AG09319 (cell line): ENCODE measurements at regions not wholly inside any gene's neighbourhood (a gene's known extent, or its start where the extent isn't known, plus 50 kb on each side); places are given as distances from the start of the nearest gene placed in this dataset.

Source experiments
- DNase-seq: peaks from one replicate; pipeline ENCODE4 v3.0.0-alpha.2; 2010; ENCODE audit warnings: low read depth; ENCODE audit errors: extremely low read depth
- TF ChIP-seq, protein P1 (sequence below): IDR thresholded peaks from 2 replicates; pipeline ENCODE4 v1.5.1; 2011; ENCODE audit warnings: low read depth, mild to moderate bottlenecking, inconsistent platforms, low read length, moderate library complexity

DNA sequence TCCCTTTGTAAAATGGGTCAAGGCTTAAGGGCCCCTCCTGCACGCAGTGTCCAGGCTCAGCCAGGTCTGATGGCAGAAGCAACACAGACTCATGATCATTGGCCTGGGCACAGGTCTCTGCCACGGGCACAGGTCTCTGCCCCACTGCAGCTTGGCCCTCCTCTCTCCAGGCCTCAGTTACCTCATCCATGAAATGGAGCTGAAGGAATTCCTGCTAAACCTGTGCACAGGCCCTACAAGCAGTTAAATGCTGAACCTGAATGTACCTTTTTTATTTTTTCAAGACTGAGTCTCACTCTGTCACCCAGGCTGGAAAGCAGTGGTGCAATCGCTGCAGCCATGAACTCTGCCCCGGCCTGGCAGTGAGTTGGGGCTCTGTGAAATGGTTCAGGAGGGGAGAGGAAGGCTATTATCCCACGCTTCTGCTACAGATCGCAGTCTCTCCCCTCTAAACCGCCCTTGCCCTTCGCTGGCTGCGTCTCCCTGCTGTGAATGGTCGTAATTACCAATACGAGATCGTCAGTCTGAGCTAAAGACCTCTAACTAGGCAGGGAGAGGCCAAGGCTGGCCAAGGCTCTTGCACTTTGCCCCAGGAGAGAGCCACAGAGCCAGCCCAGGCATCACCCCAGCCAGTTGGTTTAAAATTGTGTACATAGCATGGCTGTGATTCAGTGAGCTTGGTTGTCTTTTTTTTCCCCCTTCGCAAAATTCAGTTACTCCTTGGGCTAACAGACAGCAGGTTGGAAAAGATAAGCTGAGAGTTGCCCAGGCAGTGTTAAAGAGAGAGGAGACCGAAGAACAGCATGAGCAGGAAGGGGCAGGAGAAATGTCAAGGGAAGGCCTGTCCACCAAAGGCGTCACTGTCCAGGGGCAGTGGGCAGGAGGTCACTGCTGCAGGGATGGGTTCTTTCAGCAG lies 93.0 kb upstream of the KCTD7 start:
- TF ChIP-seq, protein P1, sequence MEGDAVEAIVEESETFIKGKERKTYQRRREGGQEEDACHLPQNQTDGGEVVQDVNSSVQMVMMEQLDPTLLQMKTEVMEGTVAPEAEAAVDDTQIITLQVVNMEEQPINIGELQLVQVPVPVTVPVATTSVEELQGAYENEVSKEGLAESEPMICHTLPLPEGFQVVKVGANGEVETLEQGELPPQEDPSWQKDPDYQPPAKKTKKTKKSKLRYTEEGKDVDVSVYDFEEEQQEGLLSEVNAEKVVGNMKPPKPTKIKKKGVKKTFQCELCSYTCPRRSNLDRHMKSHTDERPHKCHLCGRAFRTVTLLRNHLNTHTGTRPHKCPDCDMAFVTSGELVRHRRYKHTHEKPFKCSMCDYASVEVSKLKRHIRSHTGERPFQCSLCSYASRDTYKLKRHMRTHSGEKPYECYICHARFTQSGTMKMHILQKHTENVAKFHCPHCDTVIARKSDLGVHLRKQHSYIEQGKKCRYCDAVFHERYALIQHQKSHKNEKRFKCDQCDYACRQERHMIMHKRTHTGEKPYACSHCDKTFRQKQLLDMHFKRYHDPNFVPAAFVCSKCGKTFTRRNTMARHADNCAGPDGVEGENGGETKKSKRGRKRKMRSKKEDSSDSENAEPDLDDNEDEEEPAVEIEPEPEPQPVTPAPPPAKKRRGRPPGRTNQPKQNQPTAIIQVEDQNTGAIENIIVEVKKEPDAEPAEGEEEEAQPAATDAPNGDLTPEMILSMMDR: no peak
- no peak for DNase-seq

DNA sequence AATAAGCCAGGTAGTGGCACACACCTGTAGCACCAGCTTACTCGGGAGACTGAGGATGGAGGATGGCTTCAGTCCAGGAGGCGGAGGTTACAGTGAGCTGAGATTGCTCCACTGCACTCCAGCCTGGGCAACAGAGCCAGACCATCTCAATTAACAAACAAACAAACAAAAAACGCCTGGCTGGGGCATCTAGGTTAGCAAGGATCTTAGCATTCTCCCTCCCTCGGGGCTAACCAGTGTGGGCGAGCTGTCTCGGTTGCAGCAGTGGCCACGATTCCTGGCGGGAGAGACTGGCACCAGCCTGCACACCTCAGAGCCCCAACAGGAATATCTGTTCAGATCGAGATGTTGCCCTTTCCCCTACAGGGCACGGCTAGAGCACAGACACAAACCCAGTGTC lies 91.3 kb upstream of the KCTD7 start:
- DNase-seq: no peak
- TF ChIP-seq, protein P1: no peak

DNA sequence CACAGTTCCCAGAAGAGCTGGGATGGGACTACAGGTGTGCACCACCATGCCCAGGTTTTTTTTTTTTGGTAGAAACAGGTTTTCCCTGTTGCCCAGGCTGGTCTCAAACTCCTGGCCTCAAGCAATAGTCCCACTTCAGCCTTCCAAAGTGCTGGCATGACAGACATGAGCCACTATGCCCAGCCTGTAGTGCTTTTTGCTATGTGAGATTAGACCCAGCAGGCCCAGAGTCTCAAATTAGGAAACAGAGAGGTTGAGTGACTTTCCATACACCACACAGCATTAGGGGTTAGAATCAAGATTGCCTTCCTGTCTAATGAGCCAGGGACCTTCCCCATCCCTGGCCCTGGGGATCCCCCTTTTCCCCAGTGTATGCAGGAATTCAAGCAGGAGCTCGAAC lies 90.8 kb upstream of the KCTD7 start:
- TF ChIP-seq, protein P1: no peak
- DNase-seq: no peak

DNA sequence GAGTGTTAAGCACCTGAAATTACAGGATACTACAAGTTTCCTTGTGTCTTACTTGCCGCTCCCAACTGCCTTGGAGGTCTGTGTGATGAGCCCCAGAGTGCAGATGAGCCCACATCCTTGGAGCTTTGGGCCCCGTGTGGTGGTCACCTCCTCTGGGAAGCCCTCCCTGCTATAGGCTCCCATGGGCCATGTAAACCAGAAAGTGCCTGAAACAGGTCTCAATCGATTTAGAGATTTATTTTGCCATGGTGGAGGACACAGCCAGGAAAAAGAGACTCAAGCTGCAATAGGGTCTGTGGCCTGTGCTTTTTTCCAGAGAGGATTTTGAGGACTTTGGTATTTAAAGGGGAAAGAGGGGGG lies 89.4 kb upstream of the KCTD7 start:
- no peak for DNase-seq
- TF ChIP-seq, protein P1: no peak

DNA sequence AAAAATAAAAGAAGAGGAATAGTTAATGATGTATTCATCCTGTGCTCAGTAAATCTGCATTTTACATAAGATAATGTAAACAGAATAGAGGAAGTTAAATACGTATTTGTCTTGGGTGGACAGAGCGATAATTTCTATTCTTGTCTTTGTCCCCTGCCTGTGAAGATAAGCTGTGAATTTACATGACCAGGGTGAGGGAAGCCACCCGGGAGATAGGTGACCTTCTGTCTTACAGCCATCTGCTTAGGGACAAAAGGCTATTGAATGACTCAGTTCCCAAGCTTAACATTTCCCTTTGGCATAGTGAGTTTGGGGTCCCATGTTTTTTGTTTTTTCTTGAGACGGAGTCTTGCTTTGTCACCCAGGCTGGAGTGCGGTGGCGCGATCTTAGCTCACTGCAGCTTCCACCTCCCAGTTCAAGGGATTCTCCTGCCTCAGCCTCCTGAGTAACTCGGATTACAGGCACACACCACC lies 88.7 kb upstream of the KCTD7 start:
- no peak for DNase-seq
- TF ChIP-seq, protein P1: no peak

DNA sequence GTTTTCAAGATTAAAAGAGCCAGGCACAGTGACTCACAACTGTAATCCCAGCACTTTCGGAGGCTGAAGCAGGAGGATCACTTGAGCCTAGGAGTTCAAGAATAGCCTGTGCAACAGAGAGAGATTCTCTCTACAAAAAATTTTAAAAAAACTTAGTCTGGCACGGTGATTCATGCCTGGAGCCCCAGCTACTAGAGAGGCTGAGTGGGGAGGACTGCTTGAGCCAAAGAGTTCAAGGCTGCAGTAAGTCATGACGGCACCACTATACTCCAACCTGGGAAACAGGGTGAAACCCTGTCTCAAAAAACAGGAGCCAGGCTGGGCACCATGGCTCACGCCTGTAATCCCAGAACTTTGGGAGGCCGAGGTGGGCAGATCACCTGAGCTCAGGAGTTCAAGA lies 86.6 kb upstream of the KCTD7 start:
- TF ChIP-seq, protein P1: no peak
- no peak for DNase-seq

DNA sequence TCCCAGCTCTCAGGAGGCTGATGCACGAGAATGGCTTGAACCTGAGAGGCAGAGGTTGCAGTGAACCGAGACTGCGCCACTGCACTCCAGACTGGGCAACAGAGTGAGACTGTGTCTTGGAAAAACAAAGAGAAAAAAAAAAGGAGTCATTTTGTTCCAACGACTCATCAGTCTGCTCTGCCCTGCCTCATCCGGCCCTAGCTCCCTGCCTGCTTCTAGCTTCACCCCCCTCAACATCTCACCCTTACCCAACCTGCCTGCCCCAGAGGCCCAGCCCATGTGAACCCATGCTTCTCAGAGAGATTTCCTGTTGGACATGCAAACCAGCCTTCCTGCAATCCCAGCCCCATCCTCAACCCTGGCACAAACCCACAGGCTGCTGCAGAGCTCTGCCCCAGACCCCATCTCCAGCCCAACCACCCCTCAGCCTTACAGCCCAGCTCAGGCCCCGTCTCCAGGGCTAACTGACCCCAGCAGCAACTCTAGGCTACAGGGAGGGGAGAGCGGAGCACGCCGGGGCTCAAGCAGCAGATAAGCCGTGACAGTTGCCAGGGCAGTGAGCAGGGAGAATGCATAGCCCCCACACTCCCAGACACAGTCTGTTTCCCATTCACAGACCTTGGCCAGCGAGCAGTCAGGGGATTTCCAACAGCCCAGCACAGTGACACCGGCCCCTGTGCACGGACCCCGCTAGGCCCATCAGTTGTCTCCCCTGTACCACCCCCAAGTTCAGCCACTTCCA lies 86.0 kb upstream of the KCTD7 start:
- no peak for DNase-seq
- TF ChIP-seq, protein P1: no peak
